ENCODE measurements at regions not wholly inside any gene's neighbourhood (a gene's known extent, or its start where the extent isn't known, plus 50 kb on each side); places are given as distances from the start of the nearest gene placed in this dataset.

- Mint-ChIP-seq H3K9me3 (peaks cover 24% of the 10 kb centered on the region), H3K36me3 (peaks cover 1% of the 10 kb centered on the region), H3K27me3 (ENCODE audit: low read depth) (no peaks in the 10 kb centered on the region), H3K4me3 (no peak overlapping the region), H3K27ac (no peak overlapping the region), H3K4me1 (no peaks in the 10 kb centered on the region)
- TF ChIP-seq CTCF (IDR thresholded peaks at IDR 0.05; ENCODE audit: unreplicated experiment): no peak
- DNase-seq (ENCODE audit: low spot score in 2 of 2, unreplicated experiment in 2 of 2): no peak
These were observed 133.7 kb downstream of the KLHL28 start for GRCh38 chr14:44828023-44828422.

- Mint-ChIP-seq H3K4me1 (peaks cover 10% of the 10 kb centered on the region), H3K36me3 (peaks cover 6% of the 10 kb centered on the region), H3K4me3 (no peak overlapping the region), H3K9me3 (peaks cover 32% of the 10 kb centered on the region), H3K27me3 (ENCODE audit: low read depth) (no peaks in the 10 kb centered on the region), H3K27ac (no peak overlapping the region)
- no peak for DNase-seq (ENCODE audit: low spot score in 2 of 2, unreplicated experiment in 2 of 2)
- TF ChIP-seq CTCF (IDR thresholded peaks at IDR 0.05; ENCODE audit: unreplicated experiment): no peak
These were observed 141.3 kb downstream of the KLHL28 start for GRCh38 chr14:44820230-44820964.

GRCh38 chr14:44814196-44814595, 147.6 kb downstream of the KLHL28 start:
- Mint-ChIP-seq H3K4me1 (no peaks in the 10 kb centered on the region), H3K4me3 (no peak overlapping the region), H3K36me3 (no peaks in the 10 kb centered on the region), H3K27me3 (ENCODE audit: low read depth) (peaks cover 4% of the 10 kb centered on the region), H3K9me3 (no peaks in the 10 kb centered on the region), H3K27ac (no peak overlapping the region)
- TF ChIP-seq CTCF (IDR thresholded peaks at IDR 0.05; ENCODE audit: unreplicated experiment): no peak
- DNase-seq (ENCODE audit: low spot score in 2 of 2, unreplicated experiment in 2 of 2): no peak

- no peak overlapping the region for H3K4me3 Mint-ChIP-seq
- no peak for DNase-seq (ENCODE audit: low spot score in 2 of 2, unreplicated experiment in 2 of 2)
- no peak for TF ChIP-seq CTCF (IDR thresholded peaks at IDR 0.05; ENCODE audit: unreplicated experiment)
- H3K36me3 Mint-ChIP-seq: no peaks in the 10 kb centered on the region
- no peaks in the 10 kb centered on the region for H3K9me3 Mint-ChIP-seq
- H3K27me3 Mint-ChIP-seq (ENCODE audit: low read depth): peaks cover 4% of the 10 kb centered on the region
- no peaks in the 10 kb centered on the region for H3K4me1 Mint-ChIP-seq
- no peak overlapping the region for H3K27ac Mint-ChIP-seq
These were observed 149.1 kb downstream of the KLHL28 start for GRCh38 chr14:44812672-44813071.

GRCh38 chr14:44804391-44804790, 157.4 kb downstream of the KLHL28 start:
- H3K4me3 Mint-ChIP-seq: no peak overlapping the region
- H3K36me3 Mint-ChIP-seq: no peaks in the 10 kb centered on the region
- H3K27me3 Mint-ChIP-seq (ENCODE audit: low read depth): no peaks in the 10 kb centered on the region
- peaks cover 5% of the 10 kb centered on the region for H3K4me1 Mint-ChIP-seq
- H3K9me3 Mint-ChIP-seq: peaks cover 19% of the 10 kb centered on the region
- TF ChIP-seq CTCF (IDR thresholded peaks at IDR 0.05; ENCODE audit: unreplicated experiment): no peak
- H3K27ac Mint-ChIP-seq: no peak overlapping the region
- DNase-seq (ENCODE audit: low spot score in 2 of 2, unreplicated experiment in 2 of 2): no peak
